ENCODE measurements at regions not wholly inside any gene's neighbourhood (a gene's known extent, or its start where the extent isn't known, plus 50 kb on each side); places are given as distances from the start of the nearest gene placed in this dataset.
A peak's percentile ranks its signal among the peaks of the same experiment; 100 is the strongest.
"Not testable (repeated sequence)": the region's sequence is repeated elsewhere in the genome, so short reads cannot be mapped to it uniquely, and the experiment has no call there.

GRCh38 chr20:26134606-26135005 is 438.0 kb upstream of the ZNF337 start:
- Mint-ChIP-seq H3K4me3 (no peak overlapping the region), H3K9me3 (no peaks in the 10 kb centered on the region), H3K27ac (no peak overlapping the region), H3K36me3 (ENCODE audit: low read depth) (no peaks in the 10 kb centered on the region), H3K27me3 (ENCODE audit: low read depth) (no peaks in the 10 kb centered on the region), H3K4me1 (ENCODE audit: low read depth) (no peaks in the 10 kb centered on the region)
- no peak for DNase-seq (ENCODE audit: low spot score)

- H3K9me3 Mint-ChIP-seq; DNase-seq (ENCODE audit: low spot score); H3K27me3 Mint-ChIP-seq (ENCODE audit: low read depth); H3K27ac Mint-ChIP-seq; H3K4me1 Mint-ChIP-seq (ENCODE audit: low read depth); H3K4me3 Mint-ChIP-seq; H3K36me3 Mint-ChIP-seq (ENCODE audit: low read depth): not testable (repeated sequence)
Observed at GRCh38 chr20:26133794-26134193, 437.1 kb upstream of the ZNF337 start.

- not testable (repeated sequence) for DNase-seq (ENCODE audit: low spot score); H3K36me3 Mint-ChIP-seq (ENCODE audit: low read depth); H3K9me3 Mint-ChIP-seq; H3K4me3 Mint-ChIP-seq; H3K4me1 Mint-ChIP-seq (ENCODE audit: low read depth); H3K27me3 Mint-ChIP-seq (ENCODE audit: low read depth); H3K27ac Mint-ChIP-seq
Observed at GRCh38 chr20:26120920-26121319, 424.3 kb upstream of the ZNF337 start.

- not testable (repeated sequence) for H3K36me3 Mint-ChIP-seq (ENCODE audit: low read depth)
Observed at GRCh38 chr20:26094498-26094897, 397.8 kb upstream of the ZNF337 start.

GRCh38 chr20:26091921-26092320 is 395.3 kb upstream of the ZNF337 start:
- H3K4me1 Mint-ChIP-seq (ENCODE audit: low read depth); H3K27me3 Mint-ChIP-seq (ENCODE audit: low read depth); H3K36me3 Mint-ChIP-seq (ENCODE audit: low read depth); H3K27ac Mint-ChIP-seq; H3K4me3 Mint-ChIP-seq; H3K9me3 Mint-ChIP-seq; DNase-seq (ENCODE audit: low spot score): not testable (repeated sequence)

More at GRCh38 chr20:26094498-26094897, 397.8 kb upstream of the ZNF337 start:
- H3K9me3 Mint-ChIP-seq; H3K27me3 Mint-ChIP-seq (ENCODE audit: low read depth); DNase-seq (ENCODE audit: low spot score); H3K27ac Mint-ChIP-seq; H3K4me3 Mint-ChIP-seq; H3K4me1 Mint-ChIP-seq (ENCODE audit: low read depth): not testable (repeated sequence)

- not testable (repeated sequence) for H3K36me3 Mint-ChIP-seq (ENCODE audit: low read depth); DNase-seq (ENCODE audit: low spot score); H3K27ac Mint-ChIP-seq; H3K4me3 Mint-ChIP-seq; H3K9me3 Mint-ChIP-seq; H3K4me1 Mint-ChIP-seq (ENCODE audit: low read depth); H3K27me3 Mint-ChIP-seq (ENCODE audit: low read depth)
Observed at GRCh38 chr20:26086195-26086594, 389.5 kb upstream of the ZNF337 start.

GRCh38 chr20:26073972-26074371 is 377.3 kb upstream of the ZNF337 start:
- H3K27ac Mint-ChIP-seq; H3K36me3 Mint-ChIP-seq (ENCODE audit: low read depth); H3K4me1 Mint-ChIP-seq (ENCODE audit: low read depth); H3K9me3 Mint-ChIP-seq; H3K4me3 Mint-ChIP-seq; DNase-seq (ENCODE audit: low spot score); H3K27me3 Mint-ChIP-seq (ENCODE audit: low read depth): not testable (repeated sequence)

GRCh38 chr20:26059324-26059723 is 362.7 kb upstream of the ZNF337 start:
- not testable (repeated sequence) for H3K36me3 Mint-ChIP-seq (ENCODE audit: low read depth); DNase-seq (ENCODE audit: low spot score); H3K4me3 Mint-ChIP-seq; H3K27me3 Mint-ChIP-seq (ENCODE audit: low read depth); H3K27ac Mint-ChIP-seq; H3K4me1 Mint-ChIP-seq (ENCODE audit: low read depth); H3K9me3 Mint-ChIP-seq

GRCh38 chr20:26058446-26058845 is 361.8 kb upstream of the ZNF337 start:
- not testable (repeated sequence) for H3K4me3 Mint-ChIP-seq; H3K27me3 Mint-ChIP-seq (ENCODE audit: low read depth); DNase-seq (ENCODE audit: low spot score); H3K4me1 Mint-ChIP-seq (ENCODE audit: low read depth); H3K9me3 Mint-ChIP-seq; H3K36me3 Mint-ChIP-seq (ENCODE audit: low read depth); H3K27ac Mint-ChIP-seq

GRCh38 chr20:26057135-26057752 is 360.6 kb upstream of the ZNF337 start:
- H3K27me3 Mint-ChIP-seq (ENCODE audit: low read depth); H3K36me3 Mint-ChIP-seq (ENCODE audit: low read depth); DNase-seq (ENCODE audit: low spot score); H3K27ac Mint-ChIP-seq; H3K4me3 Mint-ChIP-seq; H3K9me3 Mint-ChIP-seq; H3K4me1 Mint-ChIP-seq (ENCODE audit: low read depth): not testable (repeated sequence)

GRCh38 chr20:26025792-26026191 is 329.1 kb upstream of the ZNF337 start:
- H3K4me3 Mint-ChIP-seq; H3K9me3 Mint-ChIP-seq; H3K27me3 Mint-ChIP-seq (ENCODE audit: low read depth); DNase-seq (ENCODE audit: low spot score); H3K36me3 Mint-ChIP-seq (ENCODE audit: low read depth); H3K4me1 Mint-ChIP-seq (ENCODE audit: low read depth); H3K27ac Mint-ChIP-seq: not testable (repeated sequence)

GRCh38 chr20:26010942-26011276 is 314.3 kb upstream of the ZNF337 start:
- not testable (repeated sequence) for DNase-seq (ENCODE audit: low spot score); H3K36me3 Mint-ChIP-seq (ENCODE audit: low read depth); H3K4me1 Mint-ChIP-seq (ENCODE audit: low read depth); H3K9me3 Mint-ChIP-seq; H3K27me3 Mint-ChIP-seq (ENCODE audit: low read depth); H3K27ac Mint-ChIP-seq; H3K4me3 Mint-ChIP-seq

- H3K27ac Mint-ChIP-seq, result peak overlapping the region; percentile 83
- H3K27me3 Mint-ChIP-seq (ENCODE audit: low read depth); DNase-seq (ENCODE audit: low spot score); H3K9me3 Mint-ChIP-seq; H3K36me3 Mint-ChIP-seq (ENCODE audit: low read depth); H3K4me1 Mint-ChIP-seq (ENCODE audit: low read depth): not testable (repeated sequence)
- peak overlapping the region; percentile 90 for H3K4me3 Mint-ChIP-seq
Observed at GRCh38 chr20:26010224-26010941, 313.7 kb upstream of the ZNF337 start.

GRCh38 chr20:26009402-26010223 is 313.0 kb upstream of the ZNF337 start:
- not testable (repeated sequence) for H3K27me3 Mint-ChIP-seq (ENCODE audit: low read depth); H3K9me3 Mint-ChIP-seq; H3K36me3 Mint-ChIP-seq (ENCODE audit: low read depth); H3K4me1 Mint-ChIP-seq (ENCODE audit: low read depth)
- H3K27ac Mint-ChIP-seq, result peak overlapping the region; percentile 83
- DNase-seq (ENCODE audit: low spot score), result peak; percentile 37
- peak overlapping the region; percentile 90 for H3K4me3 Mint-ChIP-seq
